ENCODE measurements at regions not wholly inside any gene's neighbourhood (a gene's known extent, or its start where the extent isn't known, plus 50 kb on each side); places are given as distances from the start of the nearest gene placed in this dataset.

GRCh38 chr11:19661827-19662226, 50.8 kb upstream of the NAV2 start:
- TF ChIP-seq CTCF (IDR thresholded peaks at IDR 0.05), result no peak

- no peak for TF ChIP-seq CTCF (IDR thresholded peaks at IDR 0.05)
These were observed 52.6 kb upstream of the NAV2 start for GRCh38 chr11:19660076-19660475.

- TF ChIP-seq CTCF (IDR thresholded peaks at IDR 0.05), result no peak
These were observed 53.1 kb upstream of the NAV2 start for GRCh38 chr11:19659529-19659928.

- TF ChIP-seq CTCF (IDR thresholded peaks at IDR 0.05), result no peak
These were observed 54.3 kb upstream of the NAV2 start for GRCh38 chr11:19658344-19658743.

- no peak for TF ChIP-seq CTCF (IDR thresholded peaks at IDR 0.05)
These were observed 56.5 kb upstream of the NAV2 start for GRCh38 chr11:19656140-19656541.

GRCh38 chr11:19652623-19653375, 59.8 kb upstream of the NAV2 start:
- TF ChIP-seq CTCF (IDR thresholded peaks at IDR 0.05), result no peak

- TF ChIP-seq CTCF (IDR thresholded peaks at IDR 0.05), result no peak
These were observed 61.0 kb upstream of the NAV2 start for GRCh38 chr11:19651653-19652052.

- no peak for TF ChIP-seq CTCF (IDR thresholded peaks at IDR 0.05)
These were observed 61.6 kb upstream of the NAV2 start for GRCh38 chr11:19651028-19651427.

Data from LNCAP (cell line).